ENCODE measurements at regions not wholly inside any gene's neighbourhood (a gene's known extent, or its start where the extent isn't known, plus 50 kb on each side); places are given as distances from the start of the nearest gene placed in this dataset.

DNA sequence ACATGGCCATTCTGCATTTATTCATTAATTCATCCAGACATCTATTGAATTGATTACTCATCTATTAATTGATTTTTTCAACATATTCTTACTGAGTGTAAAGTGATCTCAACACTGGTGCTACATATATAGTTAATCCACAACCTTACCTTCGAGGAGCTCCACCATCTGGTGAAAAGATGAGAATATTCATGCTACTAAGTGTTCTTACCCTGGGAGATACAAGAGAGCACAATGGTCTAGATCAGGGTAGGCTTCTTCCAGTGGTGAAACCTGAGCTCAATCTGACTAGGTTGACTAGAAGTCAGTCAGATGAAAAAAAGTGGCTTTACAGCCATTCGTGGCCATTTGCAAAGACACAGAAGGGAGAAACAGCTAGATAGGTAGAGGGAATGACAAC lies 507.4 kb downstream of the ANKRD7 start:
- TF ChIP-seq, protein P1, sequence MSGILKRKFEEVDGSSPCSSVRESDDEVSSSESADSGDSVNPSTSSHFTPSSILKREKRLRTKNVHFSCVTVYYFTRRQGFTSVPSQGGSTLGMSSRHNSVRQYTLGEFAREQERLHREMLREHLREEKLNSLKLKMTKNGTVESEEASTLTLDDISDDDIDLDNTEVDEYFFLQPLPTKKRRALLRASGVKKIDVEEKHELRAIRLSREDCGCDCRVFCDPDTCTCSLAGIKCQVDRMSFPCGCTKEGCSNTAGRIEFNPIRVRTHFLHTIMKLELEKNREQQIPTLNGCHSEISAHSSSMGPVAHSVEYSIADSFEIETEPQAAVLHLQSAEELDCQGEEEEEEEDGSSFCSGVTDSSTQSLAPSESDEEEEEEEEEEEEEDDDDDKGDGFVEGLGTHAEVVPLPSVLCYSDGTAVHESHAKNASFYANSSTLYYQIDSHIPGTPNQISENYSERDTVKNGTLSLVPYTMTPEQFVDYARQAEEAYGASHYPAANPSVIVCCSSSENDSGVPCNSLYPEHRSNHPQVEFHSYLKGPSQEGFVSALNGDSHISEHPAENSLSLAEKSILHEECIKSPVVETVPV (CRISPR knock-in tag; IDR thresholded peaks at IDR 0.05), result no peak
- TF ChIP-seq PPARA (CRISPR knock-in tag; IDR thresholded peaks at IDR 0.05; ENCODE audit: borderline replicate concordance) (no peak), ESRRG (CRISPR knock-in tag; IDR thresholded peaks at IDR 0.05) (no peak), ZNF8 (CRISPR knock-in tag; IDR thresholded peaks at IDR 0.05) (no peak), ZC3H10 (CRISPR knock-in tag; IDR thresholded peaks at IDR 0.05) (no peak), ZNF565 (CRISPR knock-in tag; conservative IDR thresholded peaks at IDR 0.05; ENCODE audit: low read depth) (no peak), SNAI2 (CRISPR knock-in tag; IDR thresholded peaks at IDR 0.05) (no peak), ZFP30 (CRISPR knock-in tag; IDR thresholded peaks at IDR 0.05) (no peak), TOX (CRISPR knock-in tag; IDR thresholded peaks at IDR 0.05; ENCODE audit: borderline replicate concordance) (no peak), CSDC2 (CRISPR knock-in tag; IDR thresholded peaks at IDR 0.05) (no peak)
- TF ChIP-seq, protein P2, sequence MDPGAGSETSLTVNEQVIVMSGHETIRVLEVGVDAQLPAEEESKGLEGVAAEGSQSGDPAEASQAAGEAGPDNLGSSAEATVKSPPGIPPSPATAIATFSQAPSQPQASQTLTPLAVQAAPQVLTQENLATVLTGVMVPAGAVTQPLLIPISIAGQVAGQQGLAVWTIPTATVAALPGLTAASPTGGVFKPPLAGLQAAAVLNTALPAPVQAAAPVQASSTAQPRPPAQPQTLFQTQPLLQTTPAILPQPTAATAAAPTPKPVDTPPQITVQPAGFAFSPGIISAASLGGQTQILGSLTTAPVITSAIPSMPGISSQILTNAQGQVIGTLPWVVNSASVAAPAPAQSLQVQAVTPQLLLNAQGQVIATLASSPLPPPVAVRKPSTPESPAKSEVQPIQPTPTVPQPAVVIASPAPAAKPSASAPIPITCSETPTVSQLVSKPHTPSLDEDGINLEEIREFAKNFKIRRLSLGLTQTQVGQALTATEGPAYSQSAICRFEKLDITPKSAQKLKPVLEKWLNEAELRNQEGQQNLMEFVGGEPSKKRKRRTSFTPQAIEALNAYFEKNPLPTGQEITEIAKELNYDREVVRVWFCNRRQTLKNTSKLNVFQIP (CRISPR knock-in tag; IDR thresholded peaks at IDR 0.05; ENCODE audit: borderline replicate concordance, low read depth), result no peak
- TF ChIP-seq, protein P3, sequence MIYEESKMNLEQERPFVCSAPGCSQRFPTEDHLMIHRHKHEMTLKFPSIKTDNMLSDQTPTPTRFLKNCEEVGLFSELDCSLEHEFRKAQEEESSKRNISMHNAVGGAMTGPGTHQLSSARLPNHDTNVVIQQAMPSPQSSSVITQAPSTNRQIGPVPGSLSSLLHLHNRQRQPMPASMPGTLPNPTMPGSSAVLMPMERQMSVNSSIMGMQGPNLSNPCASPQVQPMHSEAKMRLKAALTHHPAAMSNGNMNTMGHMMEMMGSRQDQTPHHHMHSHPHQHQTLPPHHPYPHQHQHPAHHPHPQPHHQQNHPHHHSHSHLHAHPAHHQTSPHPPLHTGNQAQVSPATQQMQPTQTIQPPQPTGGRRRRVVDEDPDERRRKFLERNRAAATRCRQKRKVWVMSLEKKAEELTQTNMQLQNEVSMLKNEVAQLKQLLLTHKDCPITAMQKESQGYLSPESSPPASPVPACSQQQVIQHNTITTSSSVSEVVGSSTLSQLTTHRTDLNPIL (CRISPR knock-in tag; IDR thresholded peaks at IDR 0.05; ENCODE audit: low read depth), result no peak
- TF ChIP-seq, protein P4, sequence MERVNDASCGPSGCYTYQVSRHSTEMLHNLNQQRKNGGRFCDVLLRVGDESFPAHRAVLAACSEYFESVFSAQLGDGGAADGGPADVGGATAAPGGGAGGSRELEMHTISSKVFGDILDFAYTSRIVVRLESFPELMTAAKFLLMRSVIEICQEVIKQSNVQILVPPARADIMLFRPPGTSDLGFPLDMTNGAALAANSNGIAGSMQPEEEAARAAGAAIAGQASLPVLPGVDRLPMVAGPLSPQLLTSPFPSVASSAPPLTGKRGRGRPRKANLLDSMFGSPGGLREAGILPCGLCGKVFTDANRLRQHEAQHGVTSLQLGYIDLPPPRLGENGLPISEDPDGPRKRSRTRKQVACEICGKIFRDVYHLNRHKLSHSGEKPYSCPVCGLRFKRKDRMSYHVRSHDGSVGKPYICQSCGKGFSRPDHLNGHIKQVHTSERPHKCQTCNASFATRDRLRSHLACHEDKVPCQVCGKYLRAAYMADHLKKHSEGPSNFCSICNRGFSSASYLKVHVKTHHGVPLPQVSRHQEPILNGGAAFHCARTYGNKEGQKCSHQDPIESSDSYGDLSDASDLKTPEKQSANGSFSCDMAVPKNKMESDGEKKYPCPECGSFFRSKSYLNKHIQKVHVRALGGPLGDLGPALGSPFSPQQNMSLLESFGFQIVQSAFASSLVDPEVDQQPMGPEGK (CRISPR knock-in tag; IDR thresholded peaks at IDR 0.05; ENCODE audit: borderline replicate concordance), result no peak

Data from SK-N-SH treated with all-trans-retinoic acid at 6 μM for 48 hours (cell line).